ENCODE measurements at regions not wholly inside any gene's neighbourhood (a gene's known extent, or its start where the extent isn't known, plus 50 kb on each side); places are given as distances from the start of the nearest gene placed in this dataset.
"Not testable (repeated sequence)": the region's sequence is repeated elsewhere in the genome, so short reads cannot be mapped to it uniquely, and the experiment has no call there.

- H3K27ac Mint-ChIP-seq = no peak overlapping the region
- H3K27me3 Mint-ChIP-seq (ENCODE audit: insufficient read depth) = peaks cover 17% of the 10 kb centered on the region
- H3K4me1 Mint-ChIP-seq (ENCODE audit: low read depth) = no peaks in the 10 kb centered on the region
- H3K36me3 Mint-ChIP-seq (ENCODE audit: low read depth) = no peaks in the 10 kb centered on the region
- H3K4me3 Mint-ChIP-seq = no peak overlapping the region
- H3K9me3 Mint-ChIP-seq = no peaks in the 10 kb centered on the region
- intact Hi-C loops (cut with micrococcal nuclease) = no loop called here
- no peak for DNase-seq (ENCODE audit: low spot score)
Observed at GRCh38 chrX:39690541-39691415, 407.0 kb downstream of the BCOR start.

GRCh38 chrX:39691724-39692123 is 406.0 kb downstream of the BCOR start:
- Mint-ChIP-seq H3K36me3 (ENCODE audit: low read depth) (no peaks in the 10 kb centered on the region), H3K9me3 (no peaks in the 10 kb centered on the region), H3K27me3 (ENCODE audit: insufficient read depth) (peaks cover 11% of the 10 kb centered on the region), H3K27ac (no peak overlapping the region), H3K4me1 (ENCODE audit: low read depth) (no peaks in the 10 kb centered on the region), H3K4me3 (no peak overlapping the region)
- intact Hi-C loops (cut with micrococcal nuclease) = no loop called here
- DNase-seq (ENCODE audit: low spot score) = no peak

GRCh38 chrX:39692796-39693195 is 405.0 kb downstream of the BCOR start:
- Mint-ChIP-seq H3K27ac (no peak overlapping the region), H3K27me3 (ENCODE audit: insufficient read depth) (peaks cover 9% of the 10 kb centered on the region), H3K4me3 (no peak overlapping the region), H3K36me3 (ENCODE audit: low read depth) (no peaks in the 10 kb centered on the region), H3K4me1 (ENCODE audit: low read depth) (no peaks in the 10 kb centered on the region), H3K9me3 (no peaks in the 10 kb centered on the region)
- intact Hi-C loops (cut with micrococcal nuclease) = no loop called here
- DNase-seq (ENCODE audit: low spot score) = no peak

- H3K27me3 Mint-ChIP-seq (ENCODE audit: insufficient read depth) = peaks cover 7% of the 10 kb centered on the region
Observed at GRCh38 chrX:39693298-39693697, 404.5 kb downstream of the BCOR start.

GRCh38 chrX:39702636-39703035 is 395.1 kb downstream of the BCOR start:
- H3K36me3 Mint-ChIP-seq (ENCODE audit: low read depth); H3K27ac Mint-ChIP-seq; H3K4me1 Mint-ChIP-seq (ENCODE audit: low read depth); intact Hi-C loops (cut with micrococcal nuclease); H3K9me3 Mint-ChIP-seq; H3K27me3 Mint-ChIP-seq (ENCODE audit: insufficient read depth); DNase-seq (ENCODE audit: low spot score); H3K4me3 Mint-ChIP-seq: not testable (repeated sequence)

More at GRCh38 chrX:39693298-39693697, 404.5 kb downstream of the BCOR start:
- H3K36me3 Mint-ChIP-seq (ENCODE audit: low read depth) = no peaks in the 10 kb centered on the region
- intact Hi-C loops (cut with micrococcal nuclease) = no loop called here
- no peaks in the 10 kb centered on the region for H3K4me1 Mint-ChIP-seq (ENCODE audit: low read depth)
- no peaks in the 10 kb centered on the region for H3K9me3 Mint-ChIP-seq
- no peak overlapping the region for H3K27ac Mint-ChIP-seq
- H3K4me3 Mint-ChIP-seq = no peak overlapping the region
- no peak for DNase-seq (ENCODE audit: low spot score)

GRCh38 chrX:39703307-39703706 is 394.5 kb downstream of the BCOR start:
- Mint-ChIP-seq H3K27ac (no peak overlapping the region), H3K4me3 (no peak overlapping the region), H3K4me1 (ENCODE audit: low read depth) (no peaks in the 10 kb centered on the region), H3K36me3 (ENCODE audit: low read depth) (no peaks in the 10 kb centered on the region), H3K9me3 (no peaks in the 10 kb centered on the region), H3K27me3 (ENCODE audit: insufficient read depth) (no peaks in the 10 kb centered on the region)
- intact Hi-C loops (cut with micrococcal nuclease) = no loop called here
- no peak for DNase-seq (ENCODE audit: low spot score)

GRCh38 chrX:39704590-39704989 is 393.2 kb downstream of the BCOR start:
- no peak overlapping the region for H3K4me3 Mint-ChIP-seq
- intact Hi-C loops (cut with micrococcal nuclease) = no loop called here

GRCh38 chrX:39705290-39705689 is 392.5 kb downstream of the BCOR start:
- no peak for DNase-seq (ENCODE audit: low spot score)
- H3K4me1 Mint-ChIP-seq (ENCODE audit: low read depth) = no peaks in the 10 kb centered on the region
- H3K27me3 Mint-ChIP-seq (ENCODE audit: insufficient read depth) = no peaks in the 10 kb centered on the region
- no peaks in the 10 kb centered on the region for H3K36me3 Mint-ChIP-seq (ENCODE audit: low read depth)
- no peak overlapping the region for H3K27ac Mint-ChIP-seq
- intact Hi-C loops (cut with micrococcal nuclease) = no loop called here
- no peak overlapping the region for H3K4me3 Mint-ChIP-seq
- peaks cover 3% of the 10 kb centered on the region for H3K9me3 Mint-ChIP-seq

More at GRCh38 chrX:39704590-39704989, 393.2 kb downstream of the BCOR start:
- no peak for DNase-seq (ENCODE audit: low spot score)
- H3K36me3 Mint-ChIP-seq (ENCODE audit: low read depth) = no peaks in the 10 kb centered on the region
- no peak overlapping the region for H3K27ac Mint-ChIP-seq
- H3K27me3 Mint-ChIP-seq (ENCODE audit: insufficient read depth) = no peaks in the 10 kb centered on the region
- peaks cover 3% of the 10 kb centered on the region for H3K9me3 Mint-ChIP-seq
- H3K4me1 Mint-ChIP-seq (ENCODE audit: low read depth) = no peaks in the 10 kb centered on the region

- DNase-seq (ENCODE audit: low spot score) = no peak
- no peaks in the 10 kb centered on the region for H3K27me3 Mint-ChIP-seq (ENCODE audit: insufficient read depth)
- H3K27ac Mint-ChIP-seq = no peak overlapping the region
- intact Hi-C loops (cut with micrococcal nuclease) = no loop called here
- H3K36me3 Mint-ChIP-seq (ENCODE audit: low read depth) = no peaks in the 10 kb centered on the region
- H3K4me1 Mint-ChIP-seq (ENCODE audit: low read depth) = no peaks in the 10 kb centered on the region
- H3K4me3 Mint-ChIP-seq = no peak overlapping the region
- peaks cover 3% of the 10 kb centered on the region for H3K9me3 Mint-ChIP-seq
Observed at GRCh38 chrX:39709364-39709763, 388.4 kb downstream of the BCOR start.

GRCh38 chrX:39709812-39710211 is 387.9 kb downstream of the BCOR start:
- peaks cover 3% of the 10 kb centered on the region for H3K9me3 Mint-ChIP-seq
- H3K36me3 Mint-ChIP-seq (ENCODE audit: low read depth) = no peaks in the 10 kb centered on the region
- H3K27ac Mint-ChIP-seq = no peak overlapping the region
- DNase-seq (ENCODE audit: low spot score) = no peak
- H3K4me1 Mint-ChIP-seq (ENCODE audit: low read depth) = no peaks in the 10 kb centered on the region
- no peak overlapping the region for H3K4me3 Mint-ChIP-seq
- intact Hi-C loops (cut with micrococcal nuclease) = no loop called here
- no peaks in the 10 kb centered on the region for H3K27me3 Mint-ChIP-seq (ENCODE audit: insufficient read depth)

GRCh38 chrX:39710776-39711175 is 387.0 kb downstream of the BCOR start:
- no peaks in the 10 kb centered on the region for H3K36me3 Mint-ChIP-seq (ENCODE audit: low read depth)
- intact Hi-C loops (cut with micrococcal nuclease) = no loop called here
- no peaks in the 10 kb centered on the region for H3K27me3 Mint-ChIP-seq (ENCODE audit: insufficient read depth)
- H3K4me1 Mint-ChIP-seq (ENCODE audit: low read depth) = no peaks in the 10 kb centered on the region
- H3K27ac Mint-ChIP-seq = no peak overlapping the region
- DNase-seq (ENCODE audit: low spot score) = no peak
- no peak overlapping the region for H3K4me3 Mint-ChIP-seq
- peaks cover 3% of the 10 kb centered on the region for H3K9me3 Mint-ChIP-seq

- H3K9me3 Mint-ChIP-seq = no peaks in the 10 kb centered on the region
- no peaks in the 10 kb centered on the region for H3K4me1 Mint-ChIP-seq (ENCODE audit: low read depth)
- no peak for DNase-seq (ENCODE audit: low spot score)
- intact Hi-C loops (cut with micrococcal nuclease) = no loop called here
- no peaks in the 10 kb centered on the region for H3K36me3 Mint-ChIP-seq (ENCODE audit: low read depth)
- H3K27me3 Mint-ChIP-seq (ENCODE audit: insufficient read depth) = no peaks in the 10 kb centered on the region
- H3K27ac Mint-ChIP-seq = no peak overlapping the region
- no peak overlapping the region for H3K4me3 Mint-ChIP-seq
Observed at GRCh38 chrX:39714471-39714870, 383.3 kb downstream of the BCOR start.

GRCh38 chrX:39716401-39716800 is 381.4 kb downstream of the BCOR start:
- Mint-ChIP-seq H3K36me3 (ENCODE audit: low read depth) (no peaks in the 10 kb centered on the region), H3K4me1 (ENCODE audit: low read depth) (no peaks in the 10 kb centered on the region), H3K27me3 (ENCODE audit: insufficient read depth) (no peaks in the 10 kb centered on the region), H3K4me3 (no peak overlapping the region), H3K9me3 (no peaks in the 10 kb centered on the region), H3K27ac (no peak overlapping the region)
- intact Hi-C loops (cut with micrococcal nuclease) = no loop called here
- no peak for DNase-seq (ENCODE audit: low spot score)
